Activated T-cell treated with anti-CD3 and anti-CD28 coated beads, Interleukin-2, amount 50 U/mL, for 48 hours (primary cell): ENCODE measurements at regions not wholly inside any gene's neighbourhood (a gene's known extent, or its start where the extent isn't known, plus 50 kb on each side); places are given as distances from the start of the nearest gene placed in this dataset.

Source experiments
- DNase-seq, 2 experiments: peaks; one replicate each; pipeline ENCODE4 v3.0.0-alpha.2; 2020

DNA sequence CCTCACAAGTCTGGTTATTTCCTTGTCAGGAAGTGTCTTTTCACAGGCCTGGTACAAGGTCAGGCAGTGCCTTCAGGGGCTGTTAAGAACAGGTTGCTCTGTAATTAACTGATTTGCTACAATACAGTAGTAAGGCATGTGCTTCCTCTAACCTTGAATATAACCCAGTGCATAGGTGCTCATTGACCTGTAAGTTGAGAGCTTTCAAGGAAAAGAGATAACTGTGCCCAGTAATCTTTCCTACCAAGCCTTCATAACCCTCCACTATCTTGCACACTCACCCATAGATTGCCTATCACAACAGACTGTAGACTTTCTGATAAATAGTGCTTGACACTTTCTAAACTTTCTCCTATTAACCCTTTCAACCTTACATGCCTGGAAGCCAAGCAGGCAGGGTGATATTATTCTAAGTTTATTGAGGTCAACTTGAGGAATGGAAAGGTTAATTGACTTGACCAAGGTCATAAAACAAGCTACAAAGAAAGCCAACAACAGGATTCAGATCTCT is 148.1 kb downstream of the PPARGC1A start:
- DNase-seq: no peak

DNA sequence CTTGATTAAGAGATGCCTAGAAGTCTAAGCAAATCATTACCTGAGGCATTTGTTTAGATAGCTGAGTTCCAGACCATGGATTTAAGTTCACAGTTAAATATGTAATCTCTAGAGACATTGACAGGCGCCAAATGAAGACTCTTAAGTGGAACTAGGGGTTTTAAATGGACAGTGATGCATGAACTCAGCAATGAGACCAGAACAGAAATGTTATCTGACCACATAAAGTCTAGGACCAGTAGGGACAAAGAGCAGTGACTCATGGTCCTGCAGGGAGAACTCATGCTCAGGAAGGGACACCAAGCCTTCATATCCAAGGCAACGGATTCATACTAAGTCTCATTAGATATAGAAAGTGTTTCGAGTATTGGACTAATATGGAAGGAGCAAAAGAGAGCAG is 152.3 kb downstream of the PPARGC1A start:
- no peak for DNase-seq

DNA sequence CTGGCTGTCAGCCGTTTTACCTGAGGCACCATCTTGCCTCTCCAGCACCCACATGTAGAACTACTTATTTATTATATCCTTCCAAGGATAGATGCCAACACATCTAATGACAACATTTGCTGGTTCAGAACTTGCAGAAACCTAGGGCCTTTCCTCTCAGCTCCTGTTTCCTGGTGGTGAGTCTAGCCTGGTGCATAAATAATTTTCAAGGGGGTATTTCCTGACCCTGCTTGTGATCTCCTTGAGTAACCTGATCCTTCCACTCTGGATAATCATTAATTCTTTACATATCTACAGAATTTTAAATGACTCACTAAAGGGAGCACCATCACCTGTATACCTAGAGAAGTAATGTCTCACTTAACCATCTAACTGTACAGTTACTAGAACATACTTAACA is 153.4 kb downstream of the PPARGC1A start:
- DNase-seq: no peak

DNA sequence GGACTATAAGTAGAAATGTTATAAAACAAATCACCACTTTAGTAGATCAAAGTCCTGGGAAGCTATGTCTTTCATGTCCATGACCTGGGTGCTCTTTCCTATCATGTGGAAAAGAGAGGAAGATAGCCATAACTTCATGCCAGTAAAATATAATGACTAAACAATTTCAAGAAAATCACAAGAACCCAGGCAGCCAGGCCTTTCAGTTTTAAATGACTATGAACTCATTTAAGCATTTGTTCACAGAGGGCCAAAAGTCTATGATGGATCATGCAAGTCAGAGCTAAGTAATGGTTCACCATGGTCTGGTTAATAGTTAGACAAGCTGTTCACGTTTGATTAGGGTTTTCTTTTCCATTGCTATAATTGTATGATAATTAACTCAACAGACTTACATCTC is 155.8 kb downstream of the PPARGC1A start:
- no peak for DNase-seq

DNA sequence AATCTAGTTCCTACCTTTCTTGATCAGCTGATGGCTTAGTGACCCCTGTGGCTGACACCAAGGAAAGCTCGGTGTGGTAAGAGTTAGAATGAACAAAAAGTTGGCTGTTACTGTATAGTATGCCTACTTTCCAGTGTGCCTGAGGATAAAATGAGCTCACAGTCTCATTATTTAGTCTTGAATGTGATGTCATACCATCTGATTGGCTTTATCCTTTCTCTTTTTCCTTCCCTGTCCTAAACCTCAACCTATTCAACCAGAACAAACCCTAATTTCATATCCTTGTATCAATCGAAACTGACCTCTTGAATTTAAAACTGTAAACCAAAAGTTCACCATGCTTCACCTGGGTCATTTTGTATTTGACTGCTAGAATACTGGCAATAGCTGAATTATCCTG is 156.4 kb downstream of the PPARGC1A start:
- no peak for DNase-seq

DNA sequence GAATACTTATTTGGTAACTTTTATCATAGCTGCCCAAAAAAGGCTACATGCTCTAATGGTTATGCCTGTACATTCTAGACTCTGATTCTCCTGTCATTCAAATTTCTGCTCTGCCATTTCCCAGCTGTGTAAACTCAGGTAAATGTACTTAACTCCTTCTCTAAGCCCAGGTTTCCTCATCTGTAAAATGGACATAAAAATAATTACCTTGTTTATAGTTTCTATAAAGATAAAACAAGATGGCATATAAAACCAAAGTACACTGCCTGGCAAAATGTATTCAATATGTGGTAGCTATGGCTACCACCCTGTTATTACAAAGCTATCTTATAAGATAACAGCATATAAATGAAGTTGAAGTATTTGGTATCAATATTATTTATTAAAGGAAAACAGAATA is 158.8 kb downstream of the PPARGC1A start:
- no peak for DNase-seq

DNA sequence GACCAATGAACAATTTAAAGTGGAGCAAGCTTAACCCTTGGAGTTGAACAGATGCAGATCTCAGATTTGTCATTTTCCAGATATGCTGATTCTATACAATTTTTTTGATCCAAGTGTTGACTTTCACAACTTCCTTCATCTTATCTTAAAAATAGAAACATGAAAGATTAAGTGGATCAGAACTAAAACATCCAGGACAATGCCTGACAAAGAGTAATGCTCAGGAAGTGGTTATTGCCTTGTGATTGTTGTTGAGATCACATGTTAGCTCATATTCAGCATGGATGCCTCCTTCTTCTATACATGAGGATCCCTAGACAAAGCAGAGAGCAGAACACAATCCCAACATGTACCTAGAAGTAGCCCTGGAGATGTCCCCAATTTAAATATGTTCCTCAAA is 160.9 kb downstream of the PPARGC1A start:
- DNase-seq: no peak

DNA sequence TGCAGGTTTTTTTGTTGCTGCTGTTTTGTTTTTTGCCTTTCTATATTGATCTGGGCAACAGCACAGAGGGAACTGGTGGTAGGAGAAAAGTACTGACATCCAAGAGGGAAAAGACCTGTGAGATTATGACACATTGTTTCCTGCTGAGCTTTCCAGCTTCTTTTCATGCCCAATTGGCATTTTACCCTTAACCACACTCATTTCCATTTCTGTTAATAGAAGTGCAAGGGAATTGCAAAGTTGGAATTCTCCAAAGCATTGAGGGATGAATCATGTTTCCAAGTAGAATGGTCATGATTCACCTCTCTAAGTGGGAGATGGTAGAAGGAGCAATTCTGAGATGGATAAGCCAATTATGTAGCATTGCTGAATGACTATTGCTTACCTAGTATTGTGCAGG is 161.5 kb downstream of the PPARGC1A start:
- no peak for DNase-seq

DNA sequence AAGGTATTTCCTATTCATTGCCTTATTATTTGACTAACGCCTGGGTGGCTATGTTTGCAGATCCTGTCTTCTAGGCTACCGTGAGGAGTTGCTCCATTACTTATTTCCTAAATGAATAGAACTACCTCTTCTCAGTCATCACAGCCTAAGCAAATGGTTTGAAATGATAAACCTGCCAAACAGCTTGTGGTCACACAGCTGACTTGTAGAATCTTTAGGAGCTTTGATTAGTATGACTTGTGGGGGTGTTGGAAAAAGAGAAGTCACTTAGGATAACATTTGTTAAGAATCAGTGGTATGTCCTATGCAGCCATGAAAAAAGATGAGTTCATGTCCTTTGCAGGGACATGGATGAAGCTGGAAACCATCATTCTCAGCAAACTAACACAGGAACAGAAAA is 169.3 kb downstream of the PPARGC1A start:
- no peak for DNase-seq

DNA sequence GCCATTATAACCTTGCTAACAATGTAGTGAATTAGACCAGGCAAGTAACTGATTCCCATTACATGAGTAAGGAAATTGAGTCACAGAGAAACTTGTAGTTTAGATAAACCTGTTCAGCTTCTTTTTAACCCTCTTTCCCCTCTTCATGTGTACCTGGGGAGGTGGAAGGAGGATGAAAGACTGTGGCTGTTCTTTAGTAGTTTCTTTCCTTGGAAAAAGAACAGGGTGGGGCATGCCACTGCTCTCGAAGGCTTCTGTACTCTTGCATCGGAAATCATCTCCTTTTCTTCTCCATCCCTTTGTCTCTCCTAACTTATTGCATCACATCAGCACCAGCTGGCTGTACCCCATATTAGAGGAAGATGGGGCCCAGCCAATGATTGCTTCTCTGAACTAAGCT is 171.4 kb downstream of the PPARGC1A start:
- DNase-seq: no peak

DNA sequence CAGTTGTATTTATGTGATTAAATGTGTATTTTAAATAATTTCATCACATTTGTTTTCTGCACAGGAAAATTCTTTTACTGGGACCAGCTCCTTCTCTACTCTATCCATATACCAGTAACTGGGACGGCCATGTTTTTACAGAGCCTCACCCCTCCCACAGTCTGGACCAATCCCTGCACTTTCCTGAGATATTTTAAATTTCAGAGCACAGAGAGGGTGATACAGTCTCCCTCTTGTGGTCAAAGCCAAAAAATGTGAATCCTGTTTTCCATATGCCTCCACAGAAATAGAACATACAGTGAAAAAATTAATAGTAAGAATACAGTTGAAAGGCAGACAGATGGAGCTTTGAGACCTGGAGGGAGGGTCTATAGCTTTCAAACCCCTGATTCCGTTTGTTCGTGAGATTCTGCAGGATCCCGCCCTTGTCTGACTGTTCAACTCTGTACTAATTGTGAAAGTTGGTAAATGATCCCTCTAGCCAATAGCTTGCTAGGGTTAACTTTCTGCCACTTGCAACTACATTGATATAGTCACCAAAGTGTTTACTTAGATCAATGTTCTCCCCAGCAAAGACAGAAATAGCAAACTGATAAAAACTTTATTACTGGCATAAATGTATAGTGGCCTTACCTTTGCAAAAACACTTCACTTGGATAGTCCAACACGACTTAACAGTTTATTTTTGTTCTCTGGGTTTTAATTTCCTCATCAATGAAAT is 172.2 kb downstream of the PPARGC1A start:
- no peak for DNase-seq

DNA sequence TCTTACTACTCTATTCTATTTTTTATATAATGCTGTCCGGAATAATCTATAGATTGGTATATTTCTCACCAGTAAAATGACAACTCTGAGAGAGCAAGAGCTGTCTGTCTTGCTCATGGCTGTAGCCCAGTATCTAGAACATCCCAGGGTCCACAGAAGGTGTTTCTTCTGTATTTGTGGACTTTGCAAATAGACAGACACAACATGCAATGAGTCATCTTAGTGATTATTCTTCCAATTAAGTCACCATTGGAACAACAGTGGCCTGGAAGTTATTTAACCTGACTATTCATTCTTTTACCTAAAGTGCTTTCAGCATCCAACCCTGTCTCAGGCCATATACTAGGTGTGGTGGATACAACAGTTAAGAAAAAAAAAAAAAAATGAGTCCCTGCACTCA is 179.5 kb downstream of the PPARGC1A start:
- DNase-seq: no peak

DNA sequence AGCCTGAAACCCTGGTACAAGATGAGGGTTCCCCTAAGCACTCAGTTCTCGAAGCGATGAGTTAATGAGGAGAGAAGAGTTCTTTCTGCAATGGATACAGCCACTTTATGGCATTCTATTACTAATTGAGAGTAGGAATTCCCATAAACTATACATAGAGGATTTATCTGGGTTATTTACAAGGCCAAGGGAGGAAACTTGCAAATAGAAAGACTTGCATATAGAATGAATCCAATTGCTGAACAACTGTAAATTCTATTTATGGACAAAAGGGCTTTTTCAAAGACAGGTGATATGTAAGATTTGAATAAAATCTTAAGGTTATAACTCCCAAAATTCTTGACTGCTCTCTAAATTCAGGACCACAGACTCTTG is 182.2 kb downstream of the PPARGC1A start:
- no peak for DNase-seq

DNA sequence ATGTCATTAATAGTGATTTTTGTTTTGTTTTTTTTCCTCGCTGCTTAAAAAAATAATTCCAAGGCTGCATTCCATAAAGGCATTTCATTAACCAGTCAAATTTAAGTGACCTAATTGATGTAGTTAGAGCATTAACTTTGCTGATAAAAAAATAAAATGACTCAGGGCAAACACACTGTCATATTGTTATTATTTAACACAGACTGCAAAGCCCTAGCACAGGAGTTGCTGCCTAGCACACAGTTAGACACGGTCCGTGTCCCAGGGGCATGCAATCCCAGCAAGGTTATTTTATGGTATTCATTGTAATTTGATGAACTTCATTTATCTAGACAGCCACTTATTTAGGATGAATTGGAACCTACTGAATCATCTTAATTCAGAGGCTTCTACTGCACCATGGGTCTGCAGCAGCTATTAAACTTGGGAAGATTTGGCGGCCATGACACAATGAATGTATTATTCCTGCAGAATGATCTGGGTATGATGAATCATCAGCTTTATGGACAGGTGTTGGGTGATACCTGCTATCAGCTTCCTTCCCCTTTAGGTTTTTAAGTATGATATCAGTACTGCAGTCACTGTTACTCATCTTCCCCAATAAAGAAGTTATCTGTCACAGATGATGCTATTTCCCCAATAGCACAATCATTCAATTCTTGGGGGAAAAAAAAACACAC is 182.7 kb downstream of the PPARGC1A start:
- DNase-seq: no peak

DNA sequence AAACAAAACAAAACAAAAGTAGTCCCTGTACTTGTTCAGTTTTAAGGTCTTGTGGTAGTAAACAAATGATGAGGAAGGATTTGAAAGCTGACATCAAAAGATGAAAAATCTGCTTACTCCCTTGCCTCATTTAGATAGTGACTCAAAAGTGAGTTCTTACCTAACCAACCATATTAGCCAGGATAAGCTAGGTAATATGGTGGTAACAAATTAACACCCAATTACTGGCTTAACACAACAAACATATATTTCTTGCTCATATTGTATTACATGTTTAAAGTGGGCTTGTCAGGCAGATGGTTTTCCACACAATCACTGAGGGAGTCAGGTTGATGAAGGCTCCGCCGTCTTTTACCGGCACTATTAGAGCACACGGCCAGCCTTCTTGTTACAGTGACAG is 189.7 kb downstream of the PPARGC1A start:
- no peak for DNase-seq

DNA sequence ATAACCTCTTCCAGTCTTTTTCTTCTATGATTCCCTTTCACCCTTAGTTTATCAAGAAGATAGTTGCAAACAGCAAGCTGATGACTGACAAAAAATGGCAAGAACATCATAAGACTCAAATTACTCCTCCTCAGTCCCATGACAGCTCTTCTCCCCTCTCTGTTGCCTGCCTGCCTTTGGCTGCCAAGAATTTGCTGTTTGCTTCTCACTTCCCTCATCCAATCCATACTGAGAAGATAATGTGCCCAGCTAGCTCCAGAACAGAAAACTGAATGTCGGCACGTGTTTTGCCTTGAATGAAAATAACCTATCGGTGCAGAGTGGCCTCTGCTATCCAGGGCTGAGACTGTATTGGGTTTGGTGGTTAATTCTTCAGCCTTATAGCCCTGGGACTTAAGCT is 192.1 kb downstream of the PPARGC1A start:
- no peak for DNase-seq

DNA sequence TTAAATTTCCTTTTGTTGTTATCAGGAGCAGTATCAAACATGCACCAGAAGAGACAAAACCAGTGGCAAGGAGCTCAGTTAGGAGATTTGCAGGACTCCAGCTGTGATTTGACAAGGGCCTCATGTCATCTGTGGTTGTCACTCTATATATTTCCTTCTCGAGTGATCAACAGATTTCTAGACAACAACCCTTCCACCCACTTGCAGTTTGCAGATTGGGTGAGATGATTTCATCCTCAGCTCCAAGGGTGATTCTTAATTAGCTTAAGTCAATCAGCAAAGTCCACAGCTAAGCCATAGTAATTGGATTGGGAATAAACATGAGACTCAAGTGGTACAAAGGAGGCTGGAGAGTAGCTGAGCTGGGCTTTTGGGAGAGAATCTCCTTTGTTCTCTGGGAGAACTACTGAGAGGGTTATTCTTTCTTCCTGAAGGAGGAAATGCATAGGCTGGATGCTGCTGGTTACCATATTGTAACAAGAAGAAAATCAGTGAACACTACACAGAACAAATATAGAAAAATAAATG is 192.8 kb downstream of the PPARGC1A start:
- no peak for DNase-seq

DNA sequence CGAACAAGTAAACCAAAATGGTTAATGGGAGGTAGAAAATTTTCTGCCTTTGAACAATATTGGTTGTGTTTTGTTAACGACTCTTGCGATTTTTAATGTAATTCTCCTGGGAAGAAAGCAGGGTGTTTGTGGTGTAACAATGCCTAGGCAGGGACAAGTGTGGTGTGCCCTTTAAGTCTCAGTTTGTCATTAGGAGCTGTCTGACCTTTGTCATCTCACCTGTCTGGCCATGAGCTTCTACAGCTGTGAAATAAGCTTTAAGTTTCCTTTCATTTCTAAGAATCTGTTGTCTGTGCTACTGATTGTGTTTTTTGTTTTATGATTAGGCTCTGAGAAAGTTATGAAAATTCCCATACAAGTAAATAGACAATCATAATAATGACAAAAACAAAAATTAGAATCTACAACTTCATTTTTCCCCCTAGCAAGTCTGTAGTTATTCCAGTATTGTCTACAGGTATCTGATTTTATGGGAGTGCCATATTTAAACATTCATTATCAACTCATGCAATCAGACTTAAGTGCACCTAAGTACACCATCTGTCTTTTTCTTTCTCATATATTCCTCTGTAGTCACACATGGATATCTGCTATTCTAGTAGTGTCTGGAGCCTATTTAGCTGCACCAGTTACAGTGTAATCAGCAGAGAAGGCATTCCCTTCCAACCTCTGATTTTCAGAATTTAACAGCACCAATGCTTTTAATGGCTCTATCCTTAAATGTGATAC is 203.5 kb downstream of the PPARGC1A start:
- DNase-seq: no peak

DNA sequence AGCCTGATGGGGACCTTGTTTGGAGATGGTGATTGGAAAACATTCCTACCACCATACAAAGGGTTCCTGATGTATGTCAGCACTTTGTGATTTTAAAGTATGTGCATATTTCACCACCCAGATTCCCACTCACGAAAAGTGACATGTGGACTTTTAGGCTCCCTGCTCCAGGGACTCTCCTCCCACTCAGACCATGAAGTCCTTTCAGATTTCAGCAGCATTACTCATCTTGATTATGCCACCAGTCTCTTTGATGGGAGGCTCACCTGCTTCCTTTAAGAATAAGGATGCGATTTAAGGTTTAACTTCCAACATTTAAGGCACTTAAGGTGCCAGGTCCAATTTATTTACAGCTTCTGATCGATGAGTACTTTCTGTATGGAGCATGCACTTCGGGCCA is 204.4 kb downstream of the PPARGC1A start:
- DNase-seq: no peak

DNA sequence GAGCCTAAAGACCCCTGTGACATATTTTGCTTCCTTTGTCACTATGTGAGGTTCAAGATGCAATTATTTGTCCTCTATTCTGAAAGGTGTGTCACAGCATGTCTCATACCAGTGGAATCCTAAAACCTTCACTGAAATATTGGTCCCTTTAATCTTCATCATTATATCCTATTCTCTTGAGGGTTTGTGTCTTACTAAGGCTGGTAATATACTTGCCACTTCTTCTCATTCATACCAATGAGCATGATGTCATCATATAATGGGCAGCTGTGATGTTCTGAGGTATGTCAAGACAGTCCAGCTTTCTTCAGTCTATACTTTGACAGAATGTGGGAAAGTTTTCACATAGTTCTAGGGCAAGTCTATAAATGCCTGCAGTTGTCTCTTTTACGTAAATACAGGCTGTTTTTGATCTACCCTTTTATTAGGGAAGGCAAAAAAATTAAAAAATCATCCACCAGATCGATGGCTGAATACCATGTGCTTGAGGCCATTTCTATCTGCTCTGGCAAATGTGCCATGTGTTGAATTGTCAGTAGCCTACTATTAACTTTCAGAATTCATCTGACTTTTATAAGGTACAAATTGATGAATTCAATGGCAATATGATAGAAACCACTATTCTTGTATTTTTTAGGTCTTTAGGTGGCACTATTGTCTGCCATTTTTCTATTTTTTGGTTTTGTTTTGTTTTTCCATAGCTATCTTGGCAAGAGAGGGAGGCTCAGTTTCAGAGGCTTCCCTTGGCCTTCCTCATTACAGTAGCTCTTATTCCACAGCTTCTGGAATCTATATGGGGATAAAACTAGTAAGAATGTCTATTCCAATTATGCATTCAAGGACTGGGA is 209.0 kb downstream of the PPARGC1A start:
- no peak for DNase-seq

DNA sequence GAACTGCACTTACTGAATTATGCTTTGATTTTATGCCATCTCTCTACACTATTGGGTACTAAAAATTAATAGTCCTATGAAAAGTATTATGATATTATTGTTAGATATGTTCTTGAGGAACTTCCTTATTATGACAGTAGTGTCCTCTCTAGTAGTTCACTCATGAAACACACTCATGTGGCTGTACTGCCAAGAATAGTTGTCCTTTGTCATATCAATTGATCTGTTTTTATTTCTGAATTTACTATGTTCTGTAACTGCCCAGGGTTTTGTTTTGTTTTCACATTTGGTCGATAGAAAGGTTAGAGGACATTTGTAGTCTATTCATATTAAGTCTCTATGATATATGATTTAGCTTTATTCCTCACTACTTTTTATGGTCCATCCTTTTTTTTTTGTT is 215.2 kb downstream of the PPARGC1A start:
- DNase-seq: no peak

DNA sequence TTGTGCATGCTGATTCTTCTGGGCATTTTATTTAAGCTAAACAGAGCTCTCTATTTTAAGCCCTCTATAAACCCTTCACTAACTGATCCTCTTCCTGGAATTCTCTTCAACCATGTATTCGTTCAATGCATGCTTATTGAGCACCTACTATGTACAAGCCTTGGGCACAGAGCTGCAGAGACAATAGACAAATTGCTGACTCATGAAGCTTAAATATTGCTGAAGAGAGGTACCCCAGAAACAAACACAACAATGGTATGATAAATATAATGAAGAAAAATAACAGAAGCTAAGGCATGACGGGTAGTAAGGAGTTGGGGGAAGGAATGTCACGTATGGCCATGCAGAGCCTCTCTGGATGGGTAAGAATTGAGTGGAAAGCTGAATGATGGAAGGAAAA is 222.2 kb downstream of the PPARGC1A start:
- no peak for DNase-seq

DNA sequence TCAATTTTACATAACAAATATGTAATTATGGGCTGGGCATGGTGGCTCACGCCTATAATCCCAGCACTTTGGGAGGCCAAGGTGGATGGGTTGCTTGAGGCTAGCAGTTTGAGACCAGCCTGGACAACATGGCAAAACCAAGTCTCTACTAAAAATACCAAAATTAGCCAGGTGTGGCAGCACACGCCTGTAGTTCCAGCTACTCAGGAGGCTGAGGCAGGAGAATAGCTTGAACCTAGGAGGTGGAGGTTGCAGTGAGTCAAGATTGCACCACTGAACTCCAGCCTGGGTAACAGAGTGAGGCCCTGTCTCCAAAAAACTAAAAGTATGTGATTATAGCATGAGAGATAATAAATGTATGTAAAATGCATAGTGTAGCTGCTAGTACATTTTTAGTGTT is 229.0 kb downstream of the PPARGC1A start:
- no peak for DNase-seq
